CD4-positive, alpha-beta T cell treated with Interleukin-10 for 1 hour (primary cell): ENCODE measurements at regions not wholly inside any gene's neighbourhood (a gene's known extent, or its start where the extent isn't known, plus 50 kb on each side); places are given as distances from the start of the nearest gene placed in this dataset.

ENCODE experiments used
- DNase-seq: peaks from one replicate; pipeline ENCODE4 v3.0.0-alpha.2; 2020

DNA sequence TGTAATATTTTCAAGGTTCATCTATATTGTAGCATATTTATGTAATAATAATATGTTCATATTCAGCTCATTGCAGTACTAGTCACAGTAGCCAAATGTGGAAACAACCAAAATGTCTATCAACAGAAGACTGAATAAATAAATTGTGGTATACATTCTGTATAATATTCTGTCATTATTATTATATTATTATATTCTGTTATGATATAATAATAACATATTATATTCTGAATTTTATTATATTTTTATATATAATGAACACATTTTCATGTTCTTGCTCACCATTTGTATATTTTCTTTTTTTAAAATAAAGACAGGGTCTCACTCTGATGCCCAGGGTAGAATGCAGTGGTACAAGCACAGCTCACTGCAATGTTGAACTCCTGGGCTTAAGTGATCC, 91.2 kb upstream of the STARD3NL start:
- DNase-seq: no peak

DNA sequence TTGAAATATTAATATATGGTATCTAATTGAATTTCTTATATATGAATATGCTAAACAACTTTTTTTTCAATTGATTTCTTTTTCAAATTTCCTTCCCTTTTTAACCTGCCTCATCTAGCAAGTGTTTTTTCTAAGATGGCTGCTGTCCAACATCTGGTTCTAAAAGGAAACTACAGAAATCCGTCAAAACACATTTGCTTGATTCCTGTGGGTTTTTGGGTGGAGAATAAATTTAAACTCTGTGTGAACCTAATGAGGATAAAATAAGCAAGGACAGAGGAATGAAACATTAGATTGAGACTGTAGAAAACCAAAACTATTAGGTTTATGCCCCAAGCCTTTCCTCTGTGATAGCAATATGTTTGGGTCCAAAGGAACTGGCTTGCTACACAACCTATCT, 75.5 kb upstream of the STARD3NL start:
- DNase-seq: no peak

DNA sequence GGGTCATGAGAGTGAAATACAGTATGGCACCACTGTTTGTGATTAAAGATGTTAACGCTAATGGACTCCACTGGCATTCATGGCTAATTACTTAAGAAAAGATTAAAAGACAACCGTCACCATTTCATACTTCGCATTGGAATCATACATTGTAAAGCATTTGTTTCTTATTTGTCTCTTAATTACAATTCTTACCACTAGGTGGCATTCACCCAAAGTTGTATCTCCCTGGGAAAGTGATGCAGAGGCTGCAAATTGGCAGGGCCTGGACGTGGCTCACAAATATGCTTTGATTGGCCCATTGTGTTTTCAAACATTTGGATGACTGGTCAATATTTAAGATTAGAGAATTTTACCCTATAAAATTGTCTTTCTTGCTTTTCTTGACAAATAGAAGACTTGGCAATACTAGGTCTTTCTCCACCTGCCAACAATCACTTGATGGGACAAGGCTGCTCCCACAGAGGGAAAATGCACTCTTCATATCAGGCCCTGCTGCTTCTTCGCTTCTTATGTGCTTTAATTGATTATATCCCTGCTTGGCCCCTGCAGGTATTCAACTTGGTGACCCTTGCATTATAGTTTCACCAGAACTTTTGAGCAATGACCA, 72.1 kb upstream of the STARD3NL start:
- peak; percentile 58 for DNase-seq

DNA sequence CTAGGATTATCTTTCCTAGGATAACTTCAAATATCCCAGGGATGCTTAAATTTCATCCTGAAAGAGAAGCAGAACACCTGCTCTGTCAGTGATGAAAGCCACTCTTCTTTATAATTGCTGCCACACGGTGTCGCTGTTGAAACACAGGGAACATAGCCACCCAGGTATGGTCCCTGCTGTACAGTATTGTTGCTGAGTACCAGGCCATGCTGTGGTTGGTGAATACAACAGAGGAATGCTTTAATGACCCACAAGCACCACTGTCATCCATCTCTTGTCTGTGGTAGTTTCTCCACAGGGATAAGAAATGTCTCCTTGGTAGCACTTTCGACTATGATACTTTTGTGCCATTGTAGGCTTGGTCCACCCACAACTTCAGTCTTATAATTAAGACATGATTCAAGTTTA, 70.6 kb upstream of the STARD3NL start:
- peak; percentile 76 for DNase-seq

DNA sequence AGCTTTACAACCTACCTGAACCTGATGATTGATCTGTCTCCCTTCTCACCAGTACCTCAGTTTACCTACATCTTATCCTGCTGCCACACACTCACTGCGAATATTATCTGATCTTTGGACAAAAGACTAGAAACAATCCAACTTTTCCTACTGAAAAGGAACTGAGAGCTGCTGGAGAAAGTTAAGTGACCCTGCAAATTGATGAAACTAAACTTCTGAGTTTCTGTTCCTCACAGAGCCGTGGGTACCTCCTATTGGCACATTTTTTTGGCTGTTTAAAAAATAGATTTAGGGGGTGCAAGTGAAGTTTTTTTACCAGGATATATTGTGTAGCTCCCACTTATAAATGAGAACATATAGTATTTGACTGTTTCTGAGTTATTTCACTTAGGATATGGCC, 66.0 kb upstream of the STARD3NL start:
- DNase-seq: no peak

DNA sequence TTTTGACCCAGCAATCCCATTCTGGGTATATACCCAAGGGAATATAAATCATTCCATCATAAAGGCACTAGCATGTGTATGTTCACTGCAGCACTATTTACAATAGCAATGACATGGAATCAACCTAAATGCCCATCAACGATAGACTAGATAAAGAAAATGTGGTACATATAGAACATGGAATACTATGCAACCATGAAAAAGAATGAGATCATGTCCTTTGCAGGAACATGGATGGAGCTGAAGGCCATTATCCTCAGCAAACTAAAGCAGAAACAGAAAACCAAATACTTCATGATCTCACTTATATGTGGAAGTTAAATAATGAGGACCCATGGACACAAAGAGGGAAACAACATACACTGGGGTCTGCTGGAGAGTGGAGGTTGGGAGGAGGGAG, 58.0 kb upstream of the STARD3NL start:
- DNase-seq: no peak

DNA sequence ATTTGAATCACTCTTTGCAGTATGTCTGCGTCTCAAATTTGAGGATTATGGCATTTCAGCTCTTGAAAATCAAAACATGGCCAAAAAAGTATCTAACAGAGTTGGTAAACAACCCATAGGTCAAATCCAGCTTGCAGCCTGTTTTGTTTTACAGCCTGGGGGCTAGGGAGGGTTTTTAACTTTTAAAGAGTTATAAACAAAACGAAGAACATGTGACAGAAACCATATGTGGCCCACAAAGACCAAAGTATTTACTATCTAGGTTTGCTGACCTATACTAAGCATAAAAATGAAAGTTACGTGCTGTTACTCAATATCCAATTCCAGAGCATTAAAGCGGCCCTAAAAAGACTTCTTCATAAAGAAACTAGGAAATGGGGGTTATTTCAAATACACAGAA, 55.5 kb upstream of the STARD3NL start:
- no peak for DNase-seq

DNA sequence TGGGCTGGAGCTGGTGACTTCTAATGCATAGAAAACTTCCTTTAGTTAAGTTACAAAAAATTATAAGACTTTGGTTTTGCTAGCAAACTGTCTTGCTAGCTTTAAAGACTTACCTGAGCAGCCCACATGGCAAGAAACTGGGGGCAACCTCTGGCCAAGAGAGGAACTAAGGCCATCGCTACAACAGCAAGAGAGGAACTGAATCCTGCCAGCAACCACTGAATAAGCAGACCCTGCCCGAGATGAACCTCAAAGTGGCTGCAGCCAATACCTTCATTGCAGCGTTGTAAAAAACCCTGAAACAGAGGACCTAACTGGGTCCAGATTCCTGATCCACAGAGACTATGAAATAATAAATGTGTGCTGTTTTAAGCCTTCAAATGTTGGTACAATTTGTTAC, 54.6 kb upstream of the STARD3NL start:
- no peak for DNase-seq

DNA sequence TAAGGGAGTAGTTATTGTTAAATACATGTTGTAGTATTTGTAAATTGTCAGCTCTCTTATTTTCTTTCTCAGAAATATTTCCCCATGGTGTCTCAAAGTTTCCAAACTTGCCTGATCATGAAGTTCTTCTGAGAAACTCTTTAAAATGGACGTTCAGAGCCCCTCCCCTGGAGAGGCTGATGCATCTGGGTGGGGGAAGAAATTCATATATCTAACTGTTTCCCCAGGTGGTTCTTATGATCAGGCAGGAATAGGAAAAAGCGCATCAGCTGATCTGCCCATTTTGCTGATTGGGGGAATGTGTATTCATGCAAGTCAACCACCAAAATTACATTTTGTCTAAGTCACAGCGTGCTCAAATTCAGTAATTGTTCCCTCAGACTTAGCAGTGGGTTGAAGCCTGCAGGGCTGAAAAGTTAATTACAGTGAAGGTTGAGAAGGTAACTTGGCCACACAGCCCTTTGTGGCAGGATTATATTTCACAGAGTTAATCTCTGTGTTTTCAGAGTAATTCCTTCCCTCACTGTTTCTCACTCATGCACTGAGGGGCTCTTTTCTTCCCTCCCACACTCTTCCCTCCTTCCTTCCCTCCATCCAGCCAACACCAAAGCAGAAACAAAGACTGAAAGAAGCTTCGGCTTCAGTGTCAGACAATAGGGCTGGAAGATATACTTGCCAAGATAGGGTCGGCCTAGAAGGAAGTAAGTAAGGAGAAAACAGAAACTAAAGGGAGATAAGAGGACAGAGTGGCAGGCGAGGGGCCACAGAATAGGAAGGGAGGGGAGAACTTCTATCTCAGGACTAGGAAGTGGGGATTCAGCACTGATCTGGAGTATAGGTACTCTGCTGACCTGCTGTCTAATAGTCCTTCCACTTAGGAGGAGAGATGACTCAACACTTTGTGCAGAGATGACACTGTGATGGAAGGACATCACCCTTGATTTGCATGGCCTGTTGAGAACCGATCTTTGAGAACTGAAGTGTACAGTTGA, 50.5 kb upstream of the STARD3NL start:
- DNase-seq: no peak
